ENCODE measurements at regions not wholly inside any gene's neighbourhood (a gene's known extent, or its start where the extent isn't known, plus 50 kb on each side); places are given as distances from the start of the nearest gene placed in this dataset.
"Not testable (repeated sequence)": the region's sequence is repeated elsewhere in the genome, so short reads cannot be mapped to it uniquely, and the experiment has no call there.

DNA sequence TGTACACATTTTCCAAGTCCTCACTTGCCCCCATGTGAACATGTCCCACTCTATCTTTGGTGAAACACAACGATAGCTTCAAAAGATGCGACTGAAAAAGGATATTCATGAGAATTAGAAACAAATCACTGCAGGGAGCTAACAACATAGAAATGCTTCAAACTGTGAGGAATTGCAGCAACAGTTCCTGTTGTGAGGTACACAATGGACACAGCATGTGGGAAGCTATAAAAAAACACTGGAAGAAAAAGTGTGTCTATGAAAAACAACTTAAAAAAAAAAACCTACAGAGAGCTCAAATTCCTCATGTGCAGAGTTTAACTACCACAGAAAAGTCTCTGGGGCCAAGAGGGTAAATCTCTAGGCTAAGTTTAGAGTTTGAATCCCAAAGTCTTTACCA is 51.6 kb upstream of the BLTP1 start:
- DNase-seq: no peak

DNA sequence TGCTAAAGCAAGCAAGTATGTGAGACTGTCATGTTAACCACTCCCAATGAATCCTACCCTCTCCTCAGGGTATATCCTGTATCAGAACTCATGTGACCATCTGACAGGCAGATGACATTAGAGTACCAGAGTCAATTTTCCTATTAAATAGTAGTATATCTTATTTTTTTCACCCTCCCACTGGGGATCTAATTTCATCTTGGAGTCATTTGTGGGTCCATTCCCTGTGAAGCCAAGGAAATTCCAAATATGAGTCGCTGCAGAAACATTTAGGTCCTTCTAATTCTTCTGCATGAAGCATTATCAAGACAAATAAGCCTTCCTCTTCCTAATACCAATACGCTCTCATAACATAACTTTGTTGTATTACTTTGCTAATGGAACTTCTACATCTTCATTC is 52.2 kb upstream of the BLTP1 start:
- no peak for DNase-seq

DNA sequence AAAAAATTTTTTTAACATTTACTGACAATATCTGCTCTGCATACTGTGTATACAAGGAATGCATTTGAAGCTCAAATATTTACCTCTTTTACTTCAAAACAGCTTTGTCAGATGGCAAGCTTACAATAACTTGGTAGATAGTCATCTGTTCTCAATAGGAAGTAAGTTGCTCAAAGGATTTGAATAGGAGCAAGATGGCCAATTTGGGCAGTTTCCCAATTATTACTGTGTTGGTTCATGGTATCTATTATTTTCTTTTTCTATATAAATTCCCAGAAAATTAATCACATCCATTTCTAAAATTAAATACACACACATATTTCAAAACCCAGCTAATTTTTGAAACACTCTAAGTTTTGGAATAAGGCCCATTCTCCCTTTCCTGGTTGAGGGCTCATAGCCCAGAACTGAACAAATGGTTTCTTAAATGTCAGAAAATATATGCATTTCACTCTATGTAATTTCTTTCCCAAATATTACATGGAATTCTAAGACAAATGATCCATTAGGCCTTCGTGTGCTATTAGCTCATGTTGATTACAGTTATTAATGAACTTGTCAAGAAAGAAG is 60.2 kb upstream of the BLTP1 start:
- no peak for DNase-seq

DNA sequence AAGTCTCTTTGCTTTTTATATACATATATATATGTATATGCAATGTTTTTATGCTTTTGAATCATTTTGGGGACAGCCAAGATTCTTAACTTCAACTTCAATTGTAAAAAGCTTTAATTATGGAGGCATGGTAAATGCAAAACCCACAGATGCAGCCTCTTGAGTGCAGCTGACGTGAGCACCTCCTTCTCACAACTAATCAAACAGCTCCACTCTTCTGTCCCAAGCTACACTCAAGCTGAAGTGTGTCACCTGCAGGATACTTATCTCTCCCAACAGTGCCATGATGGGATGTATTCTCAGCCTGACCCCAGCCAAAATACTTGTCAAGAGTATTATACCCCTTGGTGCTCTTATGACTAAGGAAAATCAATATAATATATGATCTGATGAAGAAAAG is 60.7 kb upstream of the BLTP1 start:
- DNase-seq: no peak

DNA sequence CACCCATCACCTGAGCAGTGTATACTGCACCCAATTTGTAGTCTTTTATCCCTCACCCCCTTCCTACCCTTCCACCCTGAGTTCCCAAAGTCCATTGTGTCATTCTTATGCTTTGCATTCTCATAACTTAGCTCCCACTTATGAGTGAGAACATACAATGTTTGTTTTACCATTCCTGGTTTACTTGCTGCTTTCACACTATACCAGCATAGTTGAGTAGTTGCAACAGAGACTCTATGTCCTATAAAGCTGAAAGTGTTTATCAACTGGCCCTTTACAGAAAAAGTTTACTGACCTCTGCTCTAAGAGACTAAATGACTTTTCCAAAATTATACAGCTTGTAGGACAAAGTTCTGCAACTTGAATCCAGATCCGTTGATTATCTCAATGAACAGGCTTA is 61.1 kb upstream of the BLTP1 start:
- no peak for DNase-seq

DNA sequence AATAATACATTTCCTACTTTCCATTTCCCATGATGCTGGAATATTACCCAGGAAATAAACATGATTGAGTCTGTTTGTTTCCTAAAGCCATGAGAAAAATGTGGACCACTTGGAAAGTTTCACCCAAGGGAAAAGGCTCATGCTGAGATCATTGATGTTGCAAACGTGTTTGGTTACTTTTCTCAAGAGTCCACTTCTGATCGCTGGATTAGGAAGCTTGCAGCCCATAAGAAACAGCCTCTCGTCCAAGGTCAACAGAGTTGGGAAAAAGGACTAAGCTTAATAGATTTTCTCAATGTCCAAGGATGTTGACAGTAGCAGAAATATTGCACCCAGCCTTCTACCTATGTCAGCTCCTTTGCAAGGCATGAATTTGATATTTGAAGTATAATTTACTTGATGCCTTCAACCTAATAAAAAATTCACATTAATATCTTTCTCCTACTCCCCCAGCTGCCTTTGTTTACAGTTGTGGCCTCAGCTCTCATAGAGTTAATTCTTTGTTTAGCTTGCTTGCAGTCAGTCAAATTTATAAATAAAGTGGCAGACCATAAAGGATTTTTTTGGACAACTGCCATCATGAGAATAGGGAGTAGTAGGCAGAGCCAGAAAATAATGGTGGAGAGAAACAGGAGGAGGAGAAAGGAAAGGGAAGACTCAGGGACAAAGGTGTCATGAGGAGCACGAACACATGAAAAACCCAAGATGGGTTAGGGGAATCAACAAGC is 65.6 kb upstream of the BLTP1 start:
- no peak for DNase-seq

DNA sequence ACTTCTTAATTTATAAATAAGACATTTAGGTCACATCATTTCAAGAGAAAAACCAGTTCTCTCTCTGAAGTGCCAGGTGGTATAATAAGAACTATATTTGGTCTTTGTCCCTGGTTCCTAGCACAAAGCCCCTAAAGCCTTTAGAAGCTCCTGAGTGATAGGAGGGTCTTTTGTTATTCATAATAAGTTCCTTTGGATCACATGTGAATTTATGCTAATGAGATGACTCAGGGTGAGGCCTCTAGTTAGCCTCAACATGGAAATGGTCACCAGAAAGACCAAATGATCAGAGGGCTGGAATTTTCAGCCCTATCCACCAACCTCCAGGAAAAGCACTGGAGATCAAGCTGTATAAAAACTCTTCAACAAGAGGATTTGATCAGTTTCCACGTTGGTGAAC is 68.1 kb upstream of the BLTP1 start:
- no peak for DNase-seq

DNA sequence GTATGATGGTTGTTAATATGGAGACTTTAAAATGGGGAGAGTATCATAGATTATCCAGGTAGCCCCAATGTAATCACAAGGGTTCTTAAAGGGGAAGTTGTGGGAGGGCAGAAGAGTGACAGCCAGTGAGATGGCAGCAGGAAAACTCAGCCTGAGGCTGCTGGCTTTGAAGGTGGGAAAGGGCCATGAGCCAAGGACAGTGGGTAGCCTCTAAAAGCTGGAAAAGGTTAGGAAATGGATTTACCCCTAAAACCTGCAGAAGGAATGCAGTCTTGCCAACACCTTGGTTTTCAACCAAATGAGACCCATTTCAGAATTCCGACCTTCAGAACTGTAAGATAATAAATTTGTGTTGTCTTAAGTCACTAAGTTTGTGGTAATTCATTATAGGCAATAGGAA is 68.8 kb upstream of the BLTP1 start:
- no peak for DNase-seq

DNA sequence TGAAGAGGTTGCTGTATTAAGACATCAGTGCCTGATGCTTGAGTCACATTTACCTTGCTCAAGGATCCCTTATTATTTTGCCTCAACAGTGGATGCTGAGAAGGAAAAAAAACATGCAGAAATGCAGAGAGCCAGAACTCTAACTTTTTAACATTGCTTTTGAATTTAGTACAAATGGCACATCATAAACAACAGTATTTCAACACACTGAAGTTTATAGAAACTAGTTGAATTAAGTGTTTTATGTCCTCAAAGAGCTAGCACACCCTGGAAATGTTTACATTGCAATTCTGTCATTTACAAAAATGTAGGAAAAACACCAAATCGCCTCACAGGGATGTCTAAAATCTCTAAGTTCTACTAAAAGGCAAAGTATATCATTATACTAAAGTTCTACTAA is 69.5 kb upstream of the BLTP1 start:
- DNase-seq: no peak

DNA sequence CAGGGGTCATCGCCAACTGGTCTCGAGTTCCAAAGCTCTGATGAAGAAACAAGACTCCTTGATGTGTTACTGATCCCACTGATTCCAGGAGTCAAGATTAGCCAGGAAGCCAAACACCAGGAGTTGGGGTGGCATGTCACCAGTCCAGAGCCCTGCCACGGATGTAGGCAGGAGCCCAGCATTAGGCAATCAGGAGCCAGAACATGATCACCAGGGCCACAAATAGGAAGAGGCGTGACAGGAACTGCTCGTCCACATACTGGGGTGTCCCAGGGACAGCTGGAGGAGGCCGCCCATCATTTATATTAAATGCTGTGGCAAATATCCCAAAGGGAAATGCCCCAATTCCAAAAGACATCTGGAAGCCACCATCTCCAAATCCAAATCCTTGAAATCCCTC is 74.5 kb upstream of the BLTP1 start:
- DNase-seq: not testable (repeated sequence)

DNA sequence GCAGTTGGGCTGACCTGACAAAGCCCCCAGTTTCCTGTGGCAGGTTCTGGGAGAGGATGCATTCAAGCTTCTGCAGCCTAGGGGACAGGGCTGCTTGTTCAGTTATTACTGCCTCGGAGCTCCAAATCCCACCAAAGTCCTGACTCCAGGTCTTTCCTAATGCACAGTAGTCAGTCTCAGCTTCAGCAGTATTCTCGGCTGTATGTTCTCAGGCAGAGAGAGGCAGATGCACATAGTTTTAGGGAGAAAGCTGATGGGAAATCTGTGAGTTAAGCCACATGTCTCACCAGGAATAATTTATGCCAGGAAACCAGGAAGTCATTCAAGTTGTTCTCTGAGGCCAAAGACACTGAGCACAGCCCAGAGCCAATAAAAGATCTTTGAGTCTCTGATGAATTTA is 75.3 kb upstream of the BLTP1 start:
- not testable (repeated sequence) for DNase-seq

DNA sequence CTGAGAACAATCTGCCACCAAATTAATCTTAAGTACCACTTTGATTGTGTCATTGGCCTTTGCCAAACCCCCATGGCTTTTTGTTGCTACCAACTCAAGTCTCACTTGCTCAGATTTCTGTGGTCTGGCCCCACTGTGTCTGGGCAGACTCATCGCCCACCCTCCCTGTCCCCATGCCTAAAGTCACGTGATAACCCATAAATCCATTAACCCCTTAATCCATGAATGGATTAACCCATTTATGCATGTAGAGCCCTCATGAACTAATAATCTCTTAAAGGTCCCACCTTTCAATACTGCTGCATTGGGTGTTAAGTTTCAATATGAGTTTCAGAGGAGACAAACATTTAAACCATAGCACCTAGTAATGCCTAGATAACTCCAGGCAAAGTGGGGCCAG is 78.5 kb upstream of the BLTP1 start:
- no peak for DNase-seq

DNA sequence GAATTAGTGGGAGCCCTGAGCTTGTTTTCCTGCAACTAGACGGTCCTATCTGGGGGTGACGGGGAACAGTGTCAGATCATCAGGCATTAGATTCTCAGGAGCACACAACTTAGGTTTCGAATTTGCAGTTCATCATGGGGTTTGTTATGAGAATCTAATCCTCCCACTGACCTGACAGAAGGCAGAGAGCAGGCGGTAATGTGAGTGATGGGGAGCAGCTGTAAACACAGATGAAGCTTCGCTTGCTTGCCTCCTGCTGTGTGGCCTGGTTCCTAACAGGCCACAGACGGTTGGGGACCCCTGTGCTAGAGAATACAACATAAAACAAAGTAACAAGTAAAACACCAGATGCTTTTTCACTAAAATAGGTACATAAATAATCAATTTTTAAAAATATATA is 86.2 kb upstream of the BLTP1 start:
- no peak for DNase-seq

DNA sequence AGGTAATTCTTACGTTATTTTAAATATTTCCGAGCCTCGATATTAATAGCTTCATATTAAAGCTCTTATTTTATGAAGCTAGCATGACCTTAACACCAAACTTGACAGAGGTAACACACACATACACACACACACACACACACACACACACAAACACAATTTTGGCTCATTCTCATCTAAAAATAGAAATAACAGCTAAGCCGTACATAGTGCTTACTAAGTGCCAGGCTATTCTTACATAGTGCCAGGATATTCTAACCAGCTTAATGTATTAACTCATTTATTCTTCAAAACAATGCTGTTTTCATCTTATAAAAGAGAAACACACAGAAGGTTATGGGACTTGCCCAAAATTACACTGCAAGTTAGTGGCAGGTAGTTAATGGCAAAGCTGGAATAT is 87.0 kb upstream of the BLTP1 start:
- DNase-seq: no peak

DNA sequence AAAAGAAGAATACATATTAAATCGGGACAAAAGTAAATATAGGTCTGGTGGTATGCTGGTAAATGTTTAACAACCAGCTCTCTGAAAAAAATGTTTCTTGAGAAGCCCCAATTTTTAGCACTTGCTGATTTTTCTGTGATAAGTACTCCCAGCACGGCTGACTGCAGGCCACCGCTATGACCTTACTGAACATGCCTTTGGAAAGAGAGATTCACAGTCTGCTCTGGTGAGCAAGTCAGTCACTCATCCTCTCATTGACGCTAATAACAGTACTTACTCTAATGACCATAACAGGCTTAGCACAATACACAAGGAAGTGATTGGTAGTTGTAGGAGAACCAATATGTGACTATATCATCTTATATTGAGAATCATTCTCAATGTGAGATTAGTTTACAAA is 98.9 kb upstream of the BLTP1 start:
- DNase-seq: no peak

DNA sequence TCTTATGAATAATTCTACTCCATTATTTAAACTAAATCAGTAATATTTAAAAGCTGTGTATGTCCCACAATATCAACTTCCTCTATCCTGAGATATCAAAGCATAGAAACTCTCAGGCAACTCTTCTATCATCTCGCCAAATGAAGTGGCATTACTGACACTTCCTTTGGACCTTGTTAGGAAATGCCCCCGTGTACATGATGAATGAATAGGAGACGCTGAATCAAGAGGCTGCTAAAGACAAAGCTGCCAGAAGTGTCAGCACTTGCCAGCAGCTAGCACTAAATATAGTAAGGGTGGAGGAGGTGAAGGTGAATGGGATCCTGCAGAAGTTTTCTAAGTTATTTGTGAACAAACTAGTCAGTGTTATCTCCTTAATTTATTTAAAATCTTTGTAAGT is 99.5 kb upstream of the BLTP1 start:
- no peak for DNase-seq

DNA sequence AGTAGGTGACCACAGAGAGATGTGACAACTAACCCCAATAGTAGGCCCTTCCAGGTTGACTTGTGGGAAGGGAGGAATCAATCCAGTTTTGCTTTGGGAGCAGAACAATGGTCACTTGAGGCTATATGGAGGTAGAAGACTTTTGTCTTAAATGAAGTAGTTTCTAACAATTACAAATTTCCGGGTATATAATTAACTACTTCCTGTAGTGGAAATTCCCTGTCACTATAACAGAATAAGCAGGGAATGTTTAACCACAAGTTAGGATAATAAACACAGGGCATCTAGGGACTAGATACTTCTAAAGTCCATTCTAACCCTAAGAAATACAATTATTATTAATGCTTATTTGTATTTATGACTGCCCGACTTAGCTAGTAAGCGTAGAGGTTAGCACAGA is 99.0 kb upstream of the TRPC3 start:
- DNase-seq: no peak

DNA sequence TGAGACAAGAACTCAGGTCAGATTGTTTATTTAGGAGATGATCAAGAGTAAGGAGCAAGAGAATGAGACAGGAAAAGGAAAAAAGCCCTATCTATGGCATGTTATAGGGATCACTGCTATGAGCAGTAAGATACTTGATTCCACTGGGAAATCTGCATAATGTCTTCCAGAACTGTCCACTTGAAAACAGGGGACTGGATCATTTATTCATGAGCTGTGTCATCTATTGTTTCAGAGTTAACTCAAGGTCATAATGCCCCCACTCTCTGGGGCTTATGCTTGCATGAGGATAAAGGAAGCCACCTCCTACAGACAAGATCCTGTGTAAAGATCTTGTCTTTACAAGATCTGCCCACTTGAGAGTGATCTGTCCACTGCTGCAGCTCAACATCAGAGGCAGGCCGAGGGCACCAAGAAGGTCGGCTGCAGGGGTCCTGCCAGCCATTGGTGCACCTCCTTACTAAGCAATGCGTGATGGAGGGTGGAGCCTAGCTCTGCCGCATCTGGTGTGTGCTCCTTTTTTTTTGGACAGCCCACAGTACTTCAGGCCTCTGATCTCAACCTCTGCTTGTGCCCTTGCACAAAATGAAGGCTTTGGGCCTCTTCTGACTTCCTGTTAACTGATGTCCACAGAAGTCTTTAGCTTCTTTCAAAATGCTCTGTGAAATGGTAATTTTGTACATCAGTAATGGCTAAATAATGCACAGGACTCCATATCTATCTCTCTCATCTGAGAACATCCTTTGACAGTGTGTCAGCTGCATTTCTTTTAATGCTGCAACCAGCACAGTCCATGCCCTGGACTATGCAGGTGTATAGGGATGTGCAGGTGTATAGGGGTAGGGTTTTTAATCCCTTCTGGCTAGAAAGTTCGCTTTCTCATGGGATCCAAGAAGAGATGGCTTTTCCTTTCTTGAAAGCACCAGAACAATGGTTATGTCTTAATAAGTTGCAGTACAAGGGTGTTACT is 95.9 kb upstream of the TRPC3 start:
- DNase-seq: no peak

DNA sequence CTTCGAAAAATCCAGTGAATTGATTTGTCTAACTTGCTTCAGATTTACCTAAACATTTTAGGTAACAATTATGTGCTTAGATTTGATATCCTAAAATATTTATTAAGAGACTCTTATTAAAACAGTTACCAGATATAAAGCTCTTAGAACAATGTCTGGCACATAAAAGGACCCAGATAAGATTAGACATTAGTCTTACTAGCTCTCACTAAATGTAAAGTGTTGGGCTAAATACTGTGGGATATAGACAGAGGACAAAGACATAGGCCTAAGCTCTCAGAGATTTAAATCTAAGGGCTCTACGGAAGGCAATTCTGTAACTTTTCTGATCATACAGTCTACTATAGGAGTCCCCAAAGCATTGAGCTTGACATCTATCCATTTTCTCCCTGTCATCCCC is 94.4 kb upstream of the TRPC3 start:
- DNase-seq: no peak

DNA sequence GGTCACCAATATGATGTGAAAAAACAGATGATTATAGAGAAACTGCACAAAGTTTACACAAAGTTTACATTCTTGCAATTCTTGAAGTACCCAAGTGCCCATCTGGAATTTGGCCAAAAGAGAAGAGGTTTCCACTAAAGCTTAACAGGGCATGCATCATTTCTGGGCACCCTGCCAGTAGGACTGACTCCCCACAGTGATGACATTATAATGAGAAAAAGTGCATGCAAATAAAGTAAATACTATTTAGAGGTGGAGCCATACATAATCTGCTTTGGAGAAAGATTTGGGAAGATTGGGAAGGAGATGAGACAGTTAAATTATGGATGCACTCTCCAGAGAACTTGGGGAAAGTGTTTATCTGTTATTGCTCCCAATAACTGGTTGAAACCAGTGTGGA is 93.7 kb upstream of the TRPC3 start:
- no peak for DNase-seq

DNA sequence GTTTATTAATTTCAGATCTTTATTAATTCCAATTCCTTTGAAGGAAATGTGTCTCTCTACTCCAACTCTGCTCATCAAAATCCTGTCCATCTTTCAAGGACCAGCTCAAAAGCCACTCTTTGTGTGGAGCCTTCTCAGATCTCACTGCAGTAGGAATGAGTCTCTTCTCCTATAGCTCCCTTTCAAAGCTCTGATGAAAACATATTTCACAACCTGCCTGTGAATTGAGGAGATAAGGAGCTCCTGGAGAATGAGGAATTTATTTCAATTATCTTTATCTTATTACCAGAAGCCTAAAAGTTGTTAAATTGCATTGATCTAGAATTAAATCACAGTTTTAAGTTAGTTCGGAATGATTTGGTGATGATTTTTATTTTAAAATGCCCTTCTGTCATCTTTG is 92.6 kb upstream of the TRPC3 start:
- no peak for DNase-seq

DNA sequence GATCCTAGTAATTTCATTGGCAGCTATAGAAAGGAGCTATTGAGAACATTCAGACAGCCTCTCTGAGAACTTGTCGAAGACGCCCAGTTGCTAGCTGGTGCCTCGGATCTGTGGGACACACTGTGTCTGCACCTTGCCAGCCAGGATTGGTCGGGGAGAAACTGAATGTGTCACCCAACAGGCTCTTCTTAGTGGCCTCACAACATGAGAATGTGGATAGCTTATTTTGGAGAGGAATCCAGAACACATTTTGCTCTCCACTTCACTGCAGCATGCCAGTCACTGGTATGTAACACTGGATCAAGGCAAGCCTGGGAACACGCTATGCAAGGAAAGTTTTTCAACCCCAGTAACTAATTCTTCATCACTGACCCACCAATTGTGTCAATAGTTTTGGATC is 89.5 kb upstream of the TRPC3 start:
- no peak for DNase-seq

DNA sequence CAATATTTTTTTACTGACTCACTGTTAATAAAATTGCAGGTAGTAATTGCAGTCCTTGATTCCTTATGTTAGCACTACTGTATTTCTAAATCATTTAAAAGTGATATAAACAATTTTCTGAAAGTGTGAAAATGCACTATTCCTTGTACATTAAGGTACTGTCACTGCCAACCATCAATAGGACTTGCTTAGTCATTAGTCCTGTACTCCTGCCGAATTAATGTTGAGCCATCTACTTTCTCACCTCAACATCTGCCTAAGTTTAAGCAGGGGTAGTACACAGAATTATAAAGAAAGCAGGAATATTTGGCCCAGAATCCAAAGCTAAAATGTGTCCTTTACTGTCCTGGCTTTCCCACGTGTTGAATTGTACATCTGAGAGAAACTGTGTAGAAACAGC is 87.0 kb upstream of the TRPC3 start:
- DNase-seq: no peak

DNA sequence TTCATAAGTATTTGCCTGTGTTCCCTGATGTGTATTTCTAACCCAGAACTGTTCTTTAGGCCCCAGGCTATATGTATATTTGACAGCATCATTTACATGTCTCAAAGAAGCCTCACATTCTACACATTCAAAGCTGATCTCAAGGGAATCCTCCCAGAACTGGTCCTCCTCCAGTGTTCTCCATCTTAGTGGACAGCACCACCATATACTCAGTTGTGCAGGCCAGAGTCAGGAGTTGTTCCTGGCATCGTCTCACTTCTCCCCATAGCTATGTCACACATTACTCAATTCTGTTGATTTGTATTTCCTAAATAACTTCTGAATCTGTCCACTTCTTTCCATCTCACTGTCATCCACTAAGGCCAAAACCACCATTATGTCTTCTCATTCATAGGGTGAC is 82.8 kb upstream of the TRPC3 start:
- no peak for DNase-seq
